GM18498 (cell line): ENCODE measurements at regions not wholly inside any gene's neighbourhood (a gene's known extent, or its start where the extent isn't known, plus 50 kb on each side); places are given as distances from the start of the nearest gene placed in this dataset.

ENCODE experiments used
- ATAC-seq: cut with Tn5 transposase; IDR thresholded peaks from one replicate; pipeline ENCODE4 v1.9.1; 2021; ENCODE audit warnings: mild to moderate bottlenecking, moderate library complexity; ENCODE audit not compliant: unreplicated experiment

DNA sequence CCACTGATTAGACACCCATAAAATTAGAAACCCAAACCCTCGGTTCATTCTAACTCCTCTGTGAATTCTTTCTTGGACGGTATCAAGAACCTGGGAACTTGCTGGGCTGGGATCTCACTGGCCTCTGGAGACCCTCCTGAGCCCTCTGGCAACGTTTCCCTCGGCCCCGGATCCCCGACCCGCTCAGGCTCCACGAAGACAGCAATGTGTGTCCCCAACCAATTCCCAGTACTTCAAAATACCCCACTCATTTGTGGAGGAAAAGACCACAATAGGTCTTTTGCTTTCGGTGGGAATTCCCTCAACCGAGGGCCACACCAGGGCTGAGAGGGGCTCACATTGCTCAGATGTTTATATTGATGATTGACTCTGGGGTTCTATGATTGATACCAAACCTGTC lies 117.9 kb upstream of the PRR20G start:
- ATAC-seq, result no peak

DNA sequence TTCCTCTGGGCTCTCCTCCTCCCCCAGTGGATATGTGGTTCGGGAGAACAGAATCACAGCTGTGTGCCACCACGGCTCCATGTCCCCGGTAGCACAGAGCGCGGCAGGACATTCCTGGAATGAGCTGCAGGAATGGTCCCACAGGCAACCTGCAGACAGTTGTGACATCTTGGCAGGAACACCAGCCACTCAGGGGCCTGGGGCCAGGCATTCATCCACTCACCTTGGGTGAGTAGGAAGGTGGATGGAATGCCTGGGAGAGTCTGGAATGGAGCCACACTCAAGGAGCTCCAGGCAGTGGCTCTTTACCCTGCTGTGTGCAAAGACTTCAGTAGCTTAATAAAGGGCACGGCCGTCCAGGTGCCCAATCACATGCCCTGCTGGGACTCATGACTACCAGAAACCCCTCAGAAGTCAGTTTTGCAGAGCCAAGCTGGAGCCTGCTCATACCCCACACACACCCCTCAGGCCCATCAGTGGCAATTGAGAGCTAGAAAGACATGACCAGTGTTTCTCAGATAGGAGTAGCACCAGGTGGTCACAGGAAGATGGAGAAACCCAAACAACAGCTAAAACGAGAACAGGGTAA lies 117.3 kb upstream of the PRR20G start:
- no peak for ATAC-seq

DNA sequence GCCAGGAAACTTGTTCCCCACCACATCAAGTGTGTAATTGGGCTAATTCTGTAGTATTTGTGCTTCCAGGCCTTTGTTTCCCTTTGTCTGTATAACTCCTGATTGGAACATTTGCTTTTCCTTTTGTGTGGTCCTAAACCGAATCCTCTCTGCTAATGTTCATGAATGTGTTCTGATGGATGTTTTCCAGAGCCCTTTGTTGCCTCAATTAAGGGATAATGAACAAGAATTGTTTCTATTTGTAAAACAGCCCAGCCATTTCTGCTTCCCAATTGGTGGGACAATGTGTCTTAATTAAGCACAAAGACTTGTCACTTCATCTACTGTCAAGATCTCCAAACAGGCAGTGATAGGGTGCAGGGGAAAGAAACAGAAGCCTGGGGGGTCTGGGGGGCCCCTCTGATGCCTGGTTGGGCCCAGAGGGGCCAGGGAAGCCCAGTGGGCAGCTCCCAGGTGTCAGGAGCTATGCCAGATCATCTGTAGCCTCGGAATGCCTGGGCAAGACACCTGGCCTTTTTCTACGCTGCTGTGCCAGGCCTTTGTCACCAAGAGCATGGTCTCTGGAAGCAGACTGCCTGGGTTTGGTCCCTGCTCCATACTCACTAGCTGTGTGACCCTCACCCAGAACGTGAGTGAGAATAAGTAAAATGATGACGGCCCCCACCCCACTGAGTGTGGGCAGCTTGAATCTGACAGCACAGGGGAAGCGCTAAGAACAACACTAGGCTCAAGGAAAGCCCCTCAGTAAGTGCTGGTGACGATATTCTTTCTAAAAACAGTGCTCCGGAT lies 116.6 kb upstream of the PRR20G start:
- no peak for ATAC-seq

DNA sequence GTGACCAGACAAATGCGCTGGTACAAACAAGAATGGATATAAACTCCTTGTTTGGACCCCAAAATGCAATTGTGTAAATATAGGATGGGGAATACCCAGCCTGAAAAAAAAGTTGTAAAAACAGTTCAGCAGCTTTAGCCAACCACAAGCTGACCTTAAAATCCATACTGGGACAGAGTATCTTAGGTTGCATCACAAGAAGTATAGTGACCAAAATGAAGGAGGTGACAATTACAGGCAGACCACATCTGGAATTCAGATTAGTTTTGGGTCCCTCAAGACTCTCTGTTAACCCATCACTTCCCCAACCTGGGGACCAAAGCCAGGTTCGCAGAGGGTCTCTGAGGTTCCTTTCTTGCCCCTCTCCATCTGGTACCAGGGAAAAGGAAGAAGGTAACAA lies 115.9 kb upstream of the PRR20G start:
- no peak for ATAC-seq

DNA sequence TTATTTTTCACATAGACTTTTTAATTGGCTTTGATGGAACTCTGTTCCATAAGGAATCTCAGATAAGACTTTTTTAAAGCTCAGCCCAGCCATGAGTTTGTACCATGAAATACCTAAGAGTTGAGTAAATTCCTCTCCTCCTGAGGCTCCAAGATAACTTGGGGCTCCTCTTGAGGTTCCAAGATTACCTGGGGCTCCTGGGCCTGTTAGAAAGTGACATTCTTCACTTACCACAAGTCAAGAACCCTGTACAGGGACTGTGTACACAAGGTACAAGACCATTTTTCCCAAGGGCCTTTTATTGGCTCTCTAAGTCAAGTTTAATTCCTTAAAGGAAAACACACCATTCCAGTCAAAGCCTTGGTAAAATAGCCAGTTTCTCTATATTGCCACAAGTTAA lies 111.3 kb upstream of the PRR20G start:
- no peak for ATAC-seq

DNA sequence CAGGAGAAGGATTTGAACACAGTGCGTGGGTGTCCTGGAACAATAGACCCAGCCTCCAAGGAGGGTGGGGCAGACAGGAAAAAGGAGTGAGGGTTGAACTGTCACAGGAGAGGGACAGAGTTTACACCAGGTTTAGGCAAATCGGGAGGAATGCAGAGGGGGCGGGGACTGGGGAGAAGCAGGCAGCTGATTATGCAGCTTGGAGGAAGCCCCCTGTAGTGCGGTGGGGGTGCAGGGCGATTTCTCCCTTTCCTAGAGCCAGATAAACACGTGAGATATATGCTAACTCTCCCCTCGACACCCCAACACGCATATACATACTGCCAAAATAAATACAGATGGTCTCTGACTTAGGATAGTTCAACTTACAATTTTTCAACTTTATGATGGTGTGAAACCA lies 108.6 kb upstream of the PRR20G start:
- no peak for ATAC-seq

DNA sequence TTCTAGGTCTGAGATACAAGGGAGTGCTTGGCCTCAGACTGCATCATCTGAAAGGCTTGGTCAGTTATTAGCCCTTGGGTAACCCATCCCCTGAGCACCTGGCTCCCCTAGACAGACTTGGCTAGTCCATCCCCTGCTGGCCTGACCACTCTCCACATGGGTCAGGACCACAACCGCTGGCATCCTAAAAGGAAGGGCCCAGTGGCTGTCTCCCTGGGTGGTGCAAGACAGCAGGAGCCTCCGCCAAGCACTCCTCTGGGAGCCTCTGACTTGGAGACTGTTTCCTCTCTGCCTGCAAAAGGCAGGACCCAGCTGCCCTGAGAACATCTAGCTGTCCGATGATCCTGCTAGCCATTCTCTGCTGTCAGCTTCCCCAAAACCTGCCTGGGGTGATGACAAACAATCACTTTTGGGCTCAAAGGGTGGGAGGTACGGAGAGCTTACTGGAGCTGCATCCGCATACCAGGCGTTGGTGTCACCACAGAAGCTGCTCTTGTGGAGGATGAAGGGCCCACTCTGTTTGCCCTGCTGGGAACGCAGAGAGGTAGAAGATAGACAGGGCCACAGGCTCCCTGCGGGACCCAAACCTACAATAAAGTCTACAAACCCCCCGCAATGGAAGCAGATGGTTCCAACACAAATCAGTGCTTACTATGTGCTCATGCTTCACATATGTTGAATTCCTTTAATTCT lies 108.0 kb upstream of the PRR20G start:
- ATAC-seq, result no peak

DNA sequence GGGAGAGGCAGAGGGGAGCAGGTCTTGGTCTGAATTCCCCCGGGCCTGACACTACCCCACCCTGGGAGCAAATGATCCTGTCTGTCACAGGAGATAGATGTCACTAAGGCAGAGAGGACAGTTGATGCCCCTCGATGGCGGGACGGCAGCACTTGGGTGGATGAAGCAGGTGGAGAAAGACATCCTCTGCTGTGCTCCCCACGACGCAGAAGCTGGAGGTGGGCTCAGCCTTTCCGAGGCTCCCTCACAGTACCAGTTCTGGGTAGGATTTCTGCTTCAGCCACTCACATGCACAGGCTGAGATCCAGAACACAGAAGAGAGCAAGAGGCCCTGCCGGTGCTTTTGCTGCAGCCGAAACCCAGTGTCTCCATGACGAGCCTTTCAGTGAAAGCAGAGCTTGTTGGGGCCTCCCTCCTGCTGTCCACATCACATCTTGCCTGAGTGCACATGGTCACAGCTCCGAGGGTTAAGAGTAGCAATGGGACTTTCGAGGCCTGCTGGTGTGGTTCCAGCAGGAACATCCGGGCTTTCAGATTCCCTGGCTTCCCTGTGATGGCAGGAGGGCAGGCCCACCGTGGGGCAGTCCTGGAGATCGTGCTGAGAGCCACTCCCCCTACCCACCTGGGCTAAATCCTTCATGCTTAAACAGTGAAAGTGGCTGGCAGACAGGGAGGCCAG lies 107.3 kb upstream of the PRR20G start:
- ATAC-seq, result no peak

DNA sequence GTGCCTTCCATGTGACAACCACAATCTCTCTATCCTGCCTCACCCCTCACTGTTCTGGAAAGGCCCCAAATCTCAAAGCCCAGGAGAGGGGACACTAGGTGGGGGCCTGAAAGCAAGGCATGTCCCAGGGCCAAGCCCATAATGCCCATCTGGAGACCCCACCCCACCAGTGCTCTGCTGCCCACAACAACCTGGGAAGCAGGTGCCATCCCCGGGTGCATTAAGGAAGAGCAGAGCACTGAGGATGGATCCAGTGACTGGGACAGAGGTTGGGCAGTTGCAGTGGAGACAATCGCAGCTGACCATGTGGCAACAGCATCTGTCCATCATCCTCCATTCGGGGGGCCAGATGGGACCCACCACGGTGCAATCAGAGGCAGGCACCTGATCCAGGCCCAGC lies 106.2 kb upstream of the PRR20G start:
- ATAC-seq, result no peak

DNA sequence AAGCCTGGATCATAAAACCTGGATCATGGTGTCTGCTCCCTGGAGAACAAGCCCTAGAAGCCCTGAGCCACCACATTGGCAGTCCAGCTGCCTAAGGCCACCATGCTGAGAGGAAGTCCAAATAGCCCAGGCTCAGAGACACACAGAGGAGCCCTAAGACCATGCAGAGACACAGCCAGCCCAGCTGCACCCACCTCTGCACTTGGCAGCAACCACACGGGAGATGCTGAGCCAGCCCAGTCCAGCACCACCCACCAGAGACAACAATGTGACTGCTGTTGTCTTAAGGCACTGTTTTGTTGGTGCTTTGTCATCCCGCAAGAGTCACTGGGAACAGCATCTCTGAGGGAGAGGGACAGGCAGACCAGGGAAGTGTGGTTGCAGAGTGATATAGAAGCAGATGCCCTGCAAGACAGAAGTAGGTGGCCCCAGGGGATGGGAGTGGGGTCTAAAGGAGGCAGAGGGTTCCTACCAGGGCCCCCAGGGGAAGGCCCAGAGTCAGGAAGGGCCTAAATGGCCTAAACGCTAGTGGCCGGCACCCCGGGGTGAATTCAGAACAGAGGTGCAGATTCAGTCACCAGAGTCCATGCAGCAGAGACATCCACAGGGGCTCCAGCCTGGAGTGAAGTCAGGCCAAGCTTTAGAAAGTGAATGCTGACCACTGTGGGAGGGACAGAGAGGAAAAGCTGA lies 105.4 kb upstream of the PRR20G start:
- no peak for ATAC-seq

DNA sequence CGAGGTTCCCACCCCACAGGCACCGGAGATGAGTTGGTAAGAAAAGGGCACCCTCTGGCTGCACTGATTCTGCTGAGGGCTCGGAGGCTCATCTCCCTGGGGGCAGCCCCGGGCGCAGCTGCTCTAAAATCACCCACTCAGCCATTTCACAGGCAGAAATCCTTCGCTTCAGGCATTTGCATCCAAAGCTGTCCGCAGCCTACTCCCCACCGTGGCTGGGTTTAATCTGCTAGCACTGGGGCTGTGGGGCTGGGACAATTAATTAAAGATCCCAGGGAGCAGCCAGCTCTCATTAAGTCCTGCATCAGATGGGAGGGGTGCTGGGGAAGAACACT lies 104.3 kb upstream of the PRR20G start:
- no peak for ATAC-seq

DNA sequence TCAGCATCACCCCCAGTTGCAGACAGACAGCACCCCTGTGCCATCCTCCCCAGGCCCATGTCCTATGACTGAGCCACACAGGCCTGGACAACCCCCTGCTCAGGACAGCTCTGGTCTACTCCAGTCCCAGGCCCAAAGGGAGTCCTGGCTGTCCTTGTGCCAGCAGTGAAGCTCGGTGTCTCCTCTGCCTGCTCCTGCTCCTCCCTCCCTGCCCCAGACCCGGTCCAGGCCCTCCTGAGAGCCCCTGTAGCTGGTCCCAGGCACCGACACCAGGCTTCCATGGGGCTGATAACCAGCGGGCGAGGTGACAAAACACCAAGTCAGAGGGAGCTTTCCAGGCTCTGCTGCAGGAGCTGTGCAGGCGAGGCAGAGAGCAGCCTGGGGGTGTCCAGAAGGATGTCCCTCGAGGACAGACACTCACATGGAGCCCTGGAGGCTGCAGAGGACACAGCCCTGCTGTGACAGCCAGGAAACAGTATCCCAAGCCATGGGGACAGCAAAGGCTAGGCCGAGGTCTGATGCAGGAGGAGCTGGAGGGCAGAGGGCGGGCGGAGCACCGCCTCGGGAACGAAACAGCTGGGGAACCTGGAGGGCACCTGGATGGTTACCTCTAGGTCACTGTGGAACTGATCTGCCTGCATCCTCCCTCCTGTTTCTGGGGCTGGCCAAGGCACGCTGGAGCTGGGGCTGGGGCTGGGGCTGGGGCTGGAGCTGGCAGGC lies 103.8 kb upstream of the PRR20G start:
- ATAC-seq, result no peak

DNA sequence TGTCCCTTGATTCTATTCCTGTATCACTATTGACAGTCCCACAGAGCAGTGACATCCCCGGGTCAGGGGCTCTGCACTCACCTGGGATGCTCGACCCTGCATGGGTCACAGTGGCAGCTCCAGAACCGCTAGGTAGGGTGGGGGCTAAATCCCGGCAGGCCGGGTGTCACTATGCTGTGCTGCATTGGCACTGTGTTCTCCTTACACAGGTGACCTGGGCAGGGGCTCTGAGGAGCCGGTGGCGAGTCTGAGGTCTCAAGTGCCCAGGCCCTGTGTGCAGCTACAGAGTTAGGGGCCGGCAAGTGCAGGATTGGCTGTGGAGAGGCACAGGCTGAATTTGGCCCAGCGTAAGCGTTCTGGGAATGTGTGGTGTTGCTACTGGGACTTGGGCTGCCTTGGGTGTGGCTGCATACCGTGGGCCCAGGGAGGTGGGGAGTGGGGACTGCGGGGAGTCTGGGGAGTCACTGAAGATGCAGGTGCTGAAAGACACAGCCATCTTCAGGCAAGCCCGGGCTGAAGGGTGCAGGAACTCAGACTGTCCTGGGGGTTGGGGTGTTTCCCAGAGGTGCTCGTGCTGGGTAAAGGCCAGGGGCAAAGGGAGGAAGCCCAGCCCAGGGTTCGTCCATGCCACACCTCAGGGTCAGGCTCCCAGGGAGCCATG lies 102.6 kb upstream of the PRR20G start:
- ATAC-seq, result no peak

DNA sequence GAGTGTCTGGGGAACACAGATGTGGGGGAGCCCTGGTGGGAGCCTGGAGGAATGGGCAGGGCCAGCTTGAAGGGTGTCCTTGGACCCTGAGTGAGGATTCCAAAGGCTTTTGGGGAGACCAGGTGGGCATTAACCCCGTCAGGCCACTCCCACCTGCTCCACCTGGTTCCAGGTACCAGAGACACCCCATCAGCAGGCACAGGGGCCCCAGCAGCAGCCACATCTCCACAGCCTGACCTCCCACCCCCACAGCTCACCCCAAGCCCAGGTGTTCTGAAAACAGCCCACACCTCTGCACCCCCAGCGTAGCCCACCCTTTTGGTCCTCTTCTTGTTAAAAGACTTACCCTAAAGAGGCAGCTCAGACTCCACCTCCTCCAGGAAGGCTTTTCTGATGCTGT lies 102.1 kb upstream of the PRR20G start:
- ATAC-seq, result no peak

DNA sequence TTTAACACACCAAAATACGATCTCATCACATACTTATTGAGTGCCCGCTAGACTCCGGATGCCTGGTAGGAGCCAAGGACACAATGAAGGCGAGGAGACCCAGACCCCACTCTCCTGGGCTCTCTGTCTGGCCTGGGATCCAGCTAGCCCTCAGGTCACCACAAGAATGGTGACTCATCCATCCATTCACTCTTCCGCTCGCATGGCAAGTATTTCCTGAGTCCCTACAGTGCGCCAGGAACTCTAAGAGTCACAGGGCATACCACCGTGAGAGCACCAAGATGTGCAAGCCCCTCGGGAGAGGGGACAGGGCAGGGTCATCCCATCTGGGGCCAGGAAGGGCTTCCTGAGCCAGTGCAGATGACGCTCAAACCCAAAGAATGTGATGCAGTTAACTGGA lies 101.6 kb upstream of the PRR20G start:
- ATAC-seq, result no peak

DNA sequence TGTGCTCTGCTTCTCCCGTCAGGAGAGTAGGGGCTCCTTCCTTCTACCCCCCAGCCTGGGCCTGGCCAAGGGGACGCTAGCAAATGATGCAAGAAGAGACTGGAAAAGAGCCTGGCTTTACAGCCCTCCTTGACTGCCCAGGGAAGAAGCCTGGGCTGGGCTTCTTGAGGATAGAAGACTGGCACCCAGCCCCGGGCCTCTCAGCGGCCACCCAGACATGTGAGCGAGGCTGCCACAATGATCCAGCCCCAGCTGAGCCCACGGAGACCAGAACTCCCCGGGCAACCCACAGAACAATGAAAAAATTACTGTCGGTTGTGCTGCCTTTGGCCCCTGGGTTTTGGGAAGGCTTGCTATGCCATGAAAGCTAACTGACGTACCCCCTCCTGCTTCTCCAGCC lies 100.6 kb upstream of the PRR20G start:
- no peak for ATAC-seq

DNA sequence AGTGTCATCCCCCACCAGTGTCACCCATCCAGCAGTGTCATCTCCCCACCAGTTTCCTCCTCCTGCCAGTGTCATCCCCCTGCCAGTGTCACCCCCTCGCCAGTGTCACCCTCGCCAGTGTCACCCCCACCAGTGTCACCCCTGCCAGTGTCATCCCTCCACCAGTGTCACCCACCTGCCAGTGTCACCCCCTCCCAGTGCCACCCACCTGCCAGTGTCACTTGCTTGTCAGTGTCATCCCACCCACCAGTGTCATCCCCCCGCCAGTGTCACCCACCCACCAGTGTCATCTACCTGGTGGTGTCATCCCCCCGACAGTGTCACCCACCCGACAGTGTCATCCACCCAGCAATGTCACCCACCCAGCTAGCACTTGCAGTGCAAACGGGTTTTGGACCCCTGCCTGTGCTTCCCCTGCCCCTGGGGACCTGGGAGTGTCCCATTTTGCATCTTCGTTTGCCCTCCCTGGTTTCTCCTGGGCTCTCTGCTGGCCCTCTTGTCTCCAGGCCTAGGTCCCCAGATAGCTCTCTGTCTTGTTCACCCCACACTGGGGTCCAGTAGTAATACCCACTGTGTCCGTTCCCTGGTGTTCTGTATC lies 99.8 kb upstream of the PRR20G start:
- ATAC-seq, result no peak

DNA sequence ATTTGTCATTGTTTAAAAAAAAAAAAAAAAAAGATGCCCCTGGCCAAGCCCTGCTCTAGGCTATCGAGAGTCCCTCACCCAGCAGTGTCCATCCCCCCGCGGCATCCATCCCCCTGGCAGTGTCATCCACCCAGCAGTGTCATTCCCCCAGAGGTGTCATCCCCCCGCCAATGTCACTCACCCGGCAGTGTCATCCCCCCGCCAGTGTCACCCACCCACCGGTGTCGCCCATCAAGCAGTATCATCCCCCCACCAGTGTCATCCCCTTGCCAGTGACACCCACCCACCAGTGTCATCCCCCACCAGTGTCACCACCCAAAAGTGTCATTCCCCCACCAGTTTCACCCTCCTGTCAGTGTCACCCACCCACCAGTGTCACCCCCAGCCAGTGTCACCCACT lies 99.3 kb upstream of the PRR20G start:
- no peak for ATAC-seq

DNA sequence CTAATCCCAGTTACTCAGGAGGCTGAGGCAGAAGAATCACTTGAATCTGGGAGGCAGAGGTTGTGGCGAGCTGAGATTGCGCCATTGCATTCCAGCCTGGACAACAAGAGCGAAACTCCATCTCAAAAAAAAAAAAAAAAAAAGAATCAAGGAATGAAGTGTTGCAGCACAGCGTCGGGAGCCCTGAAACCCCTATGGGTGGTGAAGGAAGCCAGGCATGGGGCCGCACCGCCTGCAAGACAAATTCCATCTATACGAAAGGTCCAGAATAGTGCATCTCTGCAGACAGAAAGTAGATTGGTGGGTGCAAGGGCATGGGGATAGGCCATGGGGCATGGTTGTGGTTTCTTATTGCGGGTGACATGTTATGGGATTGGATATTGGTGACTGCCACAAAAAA lies 98.6 kb upstream of the PRR20G start:
- no peak for ATAC-seq

DNA sequence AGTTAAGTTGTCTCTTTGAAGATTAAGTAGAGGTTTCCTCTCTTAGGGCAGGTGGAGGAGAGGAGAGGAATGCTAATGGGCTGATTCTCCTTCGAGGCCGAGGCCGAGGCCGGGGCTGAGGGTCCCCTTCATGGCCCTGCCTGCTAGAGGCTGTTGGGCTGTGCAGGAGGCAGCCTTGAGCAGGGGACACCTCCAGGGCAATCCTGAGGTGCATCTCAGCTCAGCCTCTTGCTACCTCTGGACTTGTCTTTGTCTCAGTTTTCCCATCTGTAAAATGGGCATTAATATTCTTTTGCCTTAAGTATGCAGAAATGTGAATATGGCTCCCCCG lies 97.7 kb upstream of the PRR20G start:
- no peak for ATAC-seq
